Muscle of leg (tissue), 3 donors: ENCODE measurements at regions not wholly inside any gene's neighbourhood (a gene's known extent, or its start where the extent isn't known, plus 50 kb on each side); places are given as distances from the start of the nearest gene placed in this dataset.
"Not testable (repeated sequence)": the region's sequence is repeated elsewhere in the genome, so short reads cannot be mapped to it uniquely, and the experiment has no call there.

Source experiments
- DNase-seq: peaks from one replicate; pipeline ENCODE4 v3.0.0; 2013
- H3K27ac ChIP-seq: one replicate; pipeline ENCODE4 v1.5.1; 2013; ENCODE audit warnings: mild to moderate bottlenecking, low read length, control low read depth
- H3K27me3 ChIP-seq: one replicate; pipeline ENCODE4 v1.6.1; 2013; ENCODE audit warnings: low read length; ENCODE audit not compliant: control insufficient read depth, insufficient read depth
- H3K36me3 ChIP-seq: one replicate; pipeline ENCODE4 v1.6.1; 2013; ENCODE audit warnings: low read length; ENCODE audit not compliant: control insufficient read depth, insufficient read depth
- H3K4me1 ChIP-seq: one replicate; pipeline ENCODE4 v1.6.1; 2013; ENCODE audit warnings: low read length; ENCODE audit not compliant: control insufficient read depth, insufficient read depth
- H3K4me3 ChIP-seq: one replicate; pipeline ENCODE4 v1.5.1; 2013; ENCODE audit warnings: low read length, control low read depth
- H3K9me3 ChIP-seq: replicated peaks from 2 replicates; pipeline ENCODE4 v1.6.1; 2013; ENCODE audit warnings: low read depth, low read length; ENCODE audit not compliant: control insufficient read depth
- WGBS: methylation state at CpG from one replicate; pipeline ENCODE4 v1.1.5; 2013; ENCODE audit warnings: missing lambda C conversion rate; ENCODE audit not compliant: insufficient coverage; 5-methylcytosine and 5-hydroxymethylcytosine counted together

GRCh38 chr7:97298561-97298960, 181.1 kb downstream of the SDHAF3 start:
- Histone ChIP-seq H3K9me3 (no peaks in the 10 kb centered on the region), H3K36me3 (no peaks in the 10 kb centered on the region), H3K4me3 (no peak overlapping the region), H3K27me3 (no peaks in the 10 kb centered on the region), H3K4me1 (no peaks in the 10 kb centered on the region), H3K27ac (no peak overlapping the region)
- DNase-seq, result no peak
- no CpG with 5 or more reads among the region's 2 CpGs for WGBS

GRCh38 chr7:97305589-97305988, 188.1 kb downstream of the SDHAF3 start:
- 84% methylated on average over 7 of the region's 8 CpGs for WGBS
- Histone ChIP-seq H3K4me1 (no peaks in the 10 kb centered on the region), H3K4me3 (no peak overlapping the region), H3K27me3 (no peaks in the 10 kb centered on the region), H3K9me3 (no peaks in the 10 kb centered on the region), H3K27ac (no peak overlapping the region), H3K36me3 (no peaks in the 10 kb centered on the region)
- no peak for DNase-seq

DNA sequence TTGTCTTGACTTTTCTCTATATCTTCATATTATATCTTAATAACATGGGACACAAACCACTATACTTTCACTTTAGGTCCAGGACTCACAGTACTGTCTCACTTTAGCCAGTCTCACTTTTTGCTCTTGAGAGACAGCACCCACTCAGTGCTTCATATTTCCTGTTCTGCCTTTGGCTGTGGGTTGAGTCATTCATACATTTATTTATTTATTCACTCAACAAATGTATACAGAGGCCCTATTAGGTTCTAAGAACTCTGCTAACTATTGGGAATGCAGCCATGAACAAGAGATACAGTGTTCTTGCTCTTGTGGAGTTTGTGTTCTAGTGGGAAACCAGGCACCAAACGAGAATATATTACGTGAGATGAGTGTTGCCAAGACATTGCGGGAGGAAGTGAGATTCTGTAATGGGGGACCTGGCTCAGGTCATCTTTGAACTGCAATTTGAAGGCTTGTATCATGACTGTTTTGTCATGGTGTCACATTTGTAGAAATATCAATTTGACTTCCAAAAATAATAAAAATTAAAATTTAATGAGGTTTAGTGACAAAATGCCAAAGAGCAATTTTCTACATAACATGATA, 190.1 kb downstream of the SDHAF3 start:
- Histone ChIP-seq H3K4me1 (no peaks in the 10 kb centered on the region), H3K4me3 (no peak overlapping the region), H3K27ac (no peak overlapping the region), H3K9me3 (no peaks in the 10 kb centered on the region), H3K27me3 (no peaks in the 10 kb centered on the region), H3K36me3 (no peaks in the 10 kb centered on the region)
- no peak for DNase-seq
- WGBS, result 67% methylated on average over 2 of the region's 3 CpGs

DNA sequence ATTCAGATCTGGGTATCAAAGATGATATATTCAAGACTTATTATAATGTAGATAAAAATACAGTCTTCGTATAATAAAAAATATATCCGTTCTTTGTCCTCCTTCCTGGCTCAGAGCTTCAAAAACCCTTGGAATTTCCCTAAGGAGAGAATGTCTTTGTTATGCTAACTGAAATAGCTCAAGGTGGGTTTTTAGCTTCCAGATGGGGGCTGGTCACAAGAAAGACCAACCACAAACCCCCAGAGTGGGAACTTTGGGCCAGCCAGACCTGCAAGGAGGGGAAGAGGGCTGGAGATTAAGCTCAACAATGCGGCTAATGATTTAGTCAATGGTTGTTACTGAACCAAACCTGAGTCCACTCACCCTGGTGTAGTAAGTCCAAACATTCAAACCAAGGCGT, 196.4 kb downstream of the SDHAF3 start:
- Histone ChIP-seq H3K4me1 (no peaks in the 10 kb centered on the region), H3K9me3 (peaks cover 3% of the 10 kb centered on the region), H3K4me3 (no peak overlapping the region), H3K36me3 (no peaks in the 10 kb centered on the region), H3K27me3 (no peaks in the 10 kb centered on the region), H3K27ac (no peak overlapping the region)
- no CpG with 5 or more reads among the region's 4 CpGs for WGBS
- DNase-seq, result no peak

- no peaks in the 10 kb centered on the region for H3K4me1 ChIP-seq
- no peaks in the 10 kb centered on the region for H3K36me3 ChIP-seq
- H3K27ac ChIP-seq, result no peak overlapping the region
- no peak overlapping the region for H3K4me3 ChIP-seq
- peaks cover 3% of the 10 kb centered on the region for H3K9me3 ChIP-seq
- no peak for DNase-seq
- WGBS, result no CpG with 5 or more reads among the region's 1 CpG
- no peaks in the 10 kb centered on the region for H3K27me3 ChIP-seq
Measured at GRCh38 chr7:97317575-97317974, 200.1 kb downstream of the SDHAF3 start.

- H3K4me1 ChIP-seq, H3K27me3 ChIP-seq, H3K9me3 ChIP-seq, H3K36me3 ChIP-seq, H3K27ac ChIP-seq, DNase-seq, H3K4me3 ChIP-seq: not testable (repeated sequence)
- 87% methylated on average over 4 of the region's 9 CpGs for WGBS
Measured at GRCh38 chr7:97329871-97330270, 212.4 kb downstream of the SDHAF3 start.

GRCh38 chr7:97337849-97338248, 220.4 kb downstream of the SDHAF3 start:
- no peak overlapping the region for H3K4me3 ChIP-seq
- no peak overlapping the region for H3K27ac ChIP-seq
- H3K9me3 ChIP-seq, result no peaks in the 10 kb centered on the region
- no peaks in the 10 kb centered on the region for H3K4me1 ChIP-seq
- 80% methylated on average over 1 of the region's 3 CpGs for WGBS
- H3K27me3 ChIP-seq, result no peaks in the 10 kb centered on the region
- H3K36me3 ChIP-seq, result no peaks in the 10 kb centered on the region
- DNase-seq, result no peak

GRCh38 chr7:97342512-97342911, 225.0 kb downstream of the SDHAF3 start:
- WGBS, result no CpG with 5 or more reads among the region's 3 CpGs
- H3K27ac ChIP-seq, result no peak overlapping the region
- DNase-seq, result no peak
- H3K4me3 ChIP-seq, result no peak overlapping the region
- no peaks in the 10 kb centered on the region for H3K36me3 ChIP-seq
- H3K27me3 ChIP-seq, result no peaks in the 10 kb centered on the region
- no peaks in the 10 kb centered on the region for H3K4me1 ChIP-seq
- H3K9me3 ChIP-seq, result no peaks in the 10 kb centered on the region

DNA sequence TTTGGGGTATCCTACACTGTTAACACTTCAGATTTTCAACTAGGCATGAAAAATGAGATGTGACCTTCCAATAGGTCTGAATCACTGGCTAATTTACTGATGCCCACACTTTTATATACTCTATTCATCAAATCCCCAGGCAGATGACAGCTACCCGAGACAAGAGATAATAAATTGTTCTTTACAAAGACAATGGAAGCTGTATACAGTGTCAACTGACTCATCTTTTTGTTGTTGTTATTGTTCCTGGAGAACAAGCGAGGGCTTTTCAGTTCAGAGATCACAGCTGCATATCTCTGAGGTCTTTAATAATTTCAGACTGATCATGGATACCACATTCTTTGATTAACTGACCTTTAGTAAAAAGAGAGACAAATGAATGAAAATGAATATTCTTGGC, 228.9 kb downstream of the SDHAF3 start:
- no CpG with 5 or more reads among the region's 2 CpGs for WGBS
- Histone ChIP-seq H3K4me1 (no peaks in the 10 kb centered on the region), H3K9me3 (no peaks in the 10 kb centered on the region), H3K4me3 (no peak overlapping the region), H3K27ac (no peak overlapping the region), H3K27me3 (no peaks in the 10 kb centered on the region), H3K36me3 (no peaks in the 10 kb centered on the region)
- no peak for DNase-seq

DNA sequence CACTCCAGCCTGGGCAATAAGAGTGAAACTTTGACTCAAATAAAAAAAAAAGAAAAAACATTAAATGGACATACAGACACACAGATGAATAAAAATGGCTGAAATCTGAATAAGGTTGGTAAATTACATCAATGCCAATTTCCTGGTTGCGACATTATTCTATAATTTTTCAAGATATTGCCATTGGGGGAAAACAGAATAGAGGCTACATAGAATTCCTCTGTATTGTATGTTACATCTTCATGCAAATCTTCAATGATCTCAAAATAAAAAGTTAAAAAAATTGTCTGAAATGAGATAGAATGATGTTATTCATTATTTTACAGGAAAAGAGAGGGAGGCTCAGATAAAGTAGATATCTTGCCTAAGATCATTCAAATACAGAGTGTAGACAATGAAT, 234.0 kb downstream of the SDHAF3 start:
- DNase-seq, result no peak
- no peak overlapping the region for H3K4me3 ChIP-seq
- no peak overlapping the region for H3K27ac ChIP-seq
- no CpG with 5 or more reads among the region's 1 CpG for WGBS
- no peaks in the 10 kb centered on the region for H3K36me3 ChIP-seq
- no peaks in the 10 kb centered on the region for H3K27me3 ChIP-seq
- H3K9me3 ChIP-seq, result no peaks in the 10 kb centered on the region
- no peaks in the 10 kb centered on the region for H3K4me1 ChIP-seq

GRCh38 chr7:97357459-97357858, 240.0 kb downstream of the SDHAF3 start:
- no peaks in the 10 kb centered on the region for H3K4me1 ChIP-seq
- H3K27me3 ChIP-seq, result no peaks in the 10 kb centered on the region
- no peak for DNase-seq
- H3K4me3 ChIP-seq, result no peak overlapping the region
- H3K36me3 ChIP-seq, result no peaks in the 10 kb centered on the region
- no peak overlapping the region for H3K27ac ChIP-seq
- no peaks in the 10 kb centered on the region for H3K9me3 ChIP-seq
